AG10803 (cell line): ENCODE measurements at regions not wholly inside any gene's neighbourhood (a gene's known extent, or its start where the extent isn't known, plus 50 kb on each side); places are given as distances from the start of the nearest gene placed in this dataset.
"Not testable (repeated sequence)": the region's sequence is repeated elsewhere in the genome, so short reads cannot be mapped to it uniquely, and the experiment has no call there.

Experiments used
- DNase-seq: peaks from one replicate; pipeline ENCODE4 v3.0.0; 2010; ENCODE audit warnings: low read depth
- H3K4me3 ChIP-seq: 2 replicates; pipeline ENCODE4 v1.5.1; 2011; ENCODE audit warnings: mild to moderate bottlenecking, low read length, control low read depth

- not testable (repeated sequence) for H3K4me3 ChIP-seq, DNase-seq
Measured at GRCh38 chr6:170738263-170738662, 153.8 kb upstream of the PDCD2 start.

- not testable (repeated sequence) for DNase-seq, H3K4me3 ChIP-seq
Measured at GRCh38 chr6:170736339-170736738, 151.9 kb upstream of the PDCD2 start.

- DNase-seq, H3K4me3 ChIP-seq: not testable (repeated sequence)
Measured at GRCh38 chr6:170717082-170717481, 132.6 kb upstream of the PDCD2 start.

GRCh38 chr6:170712702-170713101 lies 128.3 kb upstream of the PDCD2 start:
- not testable (repeated sequence) for DNase-seq, H3K4me3 ChIP-seq

- peak; percentile 52 for DNase-seq
- H3K4me3 ChIP-seq, result not testable (repeated sequence)
Measured at GRCh38 chr6:170700178-170700577, 115.7 kb upstream of the PDCD2 start.
